Daoy (cell line): ENCODE measurements at regions not wholly inside any gene's neighbourhood (a gene's known extent, or its start where the extent isn't known, plus 50 kb on each side); places are given as distances from the start of the nearest gene placed in this dataset.

Experiments
- DNase-seq: peaks from one replicate; pipeline ENCODE4 v3.0.0-alpha.2; 2015; ENCODE audit warnings: low read depth

DNA sequence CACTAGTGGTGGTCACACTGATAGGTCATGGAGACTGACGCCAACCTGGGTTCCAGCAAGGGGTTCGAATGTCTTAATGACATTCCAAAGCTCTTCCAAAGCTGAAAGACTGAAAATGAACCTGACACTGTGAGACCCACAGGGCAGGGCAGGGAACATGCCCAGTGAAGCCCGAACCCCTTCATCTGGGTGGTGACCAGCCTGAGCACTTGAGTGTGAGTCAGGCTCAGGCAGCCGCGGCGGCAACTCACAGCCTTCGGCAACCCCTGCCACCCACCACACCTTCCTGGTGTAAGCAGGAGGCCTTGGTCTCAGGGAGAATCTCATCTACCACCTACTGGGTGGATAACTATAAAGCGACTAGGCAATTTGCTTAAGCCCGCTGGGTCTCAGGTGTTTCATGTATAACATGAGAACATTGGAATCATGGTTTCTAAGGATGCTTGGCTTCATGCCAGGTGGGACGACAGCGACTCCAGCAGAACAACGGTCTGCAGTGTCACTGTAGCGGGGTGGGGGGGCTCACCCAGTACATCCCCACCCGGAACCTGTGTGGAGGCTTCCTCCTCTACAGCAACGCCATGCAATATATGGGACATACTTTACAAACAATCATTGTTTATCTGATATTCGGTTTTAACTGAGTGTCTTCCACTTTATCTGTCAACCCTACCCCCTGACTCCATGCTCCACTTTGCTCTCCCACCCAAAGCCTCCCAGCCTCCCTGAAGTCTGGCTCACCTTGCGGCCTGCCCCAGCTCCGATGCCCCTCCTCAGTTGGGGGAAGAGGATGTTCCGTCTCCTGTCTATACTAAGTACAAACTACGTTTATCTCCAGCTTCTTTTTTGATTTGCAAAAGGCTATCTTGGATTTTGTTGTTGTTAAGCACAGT is 125.0 kb upstream of the MEF2A start:
- DNase-seq = no peak

DNA sequence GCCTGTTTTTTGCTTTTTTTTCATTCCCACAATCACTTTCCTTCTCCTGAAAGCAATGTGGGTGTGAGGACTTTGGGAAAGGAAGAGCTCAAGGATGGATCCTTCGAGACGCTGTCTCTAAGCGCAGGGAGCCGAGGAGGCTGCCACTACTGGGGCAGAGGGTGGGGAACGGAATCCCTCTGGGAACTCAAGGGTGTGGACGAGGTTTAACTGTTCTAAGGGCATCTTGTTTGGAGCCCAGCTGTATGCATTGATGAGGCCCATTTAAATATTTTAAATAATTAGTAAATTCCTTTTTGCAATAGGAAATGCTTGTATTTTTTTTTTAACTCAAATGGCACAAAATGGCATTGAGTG is 124.4 kb upstream of the MEF2A start:
- no peak for DNase-seq

DNA sequence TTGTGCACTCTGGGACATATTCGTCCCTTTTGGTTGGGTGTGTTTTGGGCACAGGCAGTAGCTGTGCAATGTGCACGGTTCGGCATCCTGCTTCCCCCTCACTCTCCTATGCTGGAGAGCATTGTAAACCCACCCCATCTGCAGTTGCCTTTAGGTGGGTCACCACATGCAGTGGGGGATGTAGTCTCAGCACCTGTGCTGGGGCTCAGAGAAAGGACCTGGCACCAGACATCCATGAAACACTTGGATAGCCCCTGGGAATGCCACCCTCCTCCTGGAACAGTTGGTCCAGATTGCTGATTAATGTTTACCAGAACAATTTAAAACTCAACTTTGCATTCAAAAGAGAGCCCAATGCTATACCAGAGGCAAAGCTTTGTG is 123.9 kb upstream of the MEF2A start:
- DNase-seq = no peak

DNA sequence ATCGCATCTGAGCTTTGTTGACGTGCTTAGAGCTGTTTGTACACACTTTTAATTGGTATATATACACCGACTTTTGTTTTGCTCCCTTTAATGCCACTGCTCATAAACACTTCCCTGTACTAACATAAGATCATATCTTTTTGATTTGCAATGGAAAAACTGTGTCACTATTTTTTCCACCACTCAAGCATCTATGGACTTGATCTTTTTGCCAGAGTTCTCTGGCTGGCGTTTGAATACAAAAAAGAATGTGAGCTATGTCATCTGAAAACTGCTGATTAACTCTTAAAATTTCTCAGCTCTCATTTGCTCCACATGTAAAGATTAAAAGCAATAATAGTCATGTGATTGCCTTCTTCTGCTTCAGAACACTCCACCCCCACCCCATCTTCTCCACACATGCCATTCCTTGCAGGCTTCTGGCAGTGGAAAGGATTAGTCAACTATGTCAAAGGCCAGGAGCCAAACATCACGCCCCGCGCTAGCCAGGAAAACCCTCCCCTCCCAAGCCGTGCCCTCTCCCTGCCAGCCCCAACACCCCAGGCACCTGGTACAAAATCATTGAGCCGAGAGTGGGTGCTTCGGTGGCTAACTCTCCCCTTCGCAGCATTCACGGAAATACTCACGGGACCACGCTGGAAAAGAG is 123.4 kb upstream of the MEF2A start:
- DNase-seq = peak; percentile 79

DNA sequence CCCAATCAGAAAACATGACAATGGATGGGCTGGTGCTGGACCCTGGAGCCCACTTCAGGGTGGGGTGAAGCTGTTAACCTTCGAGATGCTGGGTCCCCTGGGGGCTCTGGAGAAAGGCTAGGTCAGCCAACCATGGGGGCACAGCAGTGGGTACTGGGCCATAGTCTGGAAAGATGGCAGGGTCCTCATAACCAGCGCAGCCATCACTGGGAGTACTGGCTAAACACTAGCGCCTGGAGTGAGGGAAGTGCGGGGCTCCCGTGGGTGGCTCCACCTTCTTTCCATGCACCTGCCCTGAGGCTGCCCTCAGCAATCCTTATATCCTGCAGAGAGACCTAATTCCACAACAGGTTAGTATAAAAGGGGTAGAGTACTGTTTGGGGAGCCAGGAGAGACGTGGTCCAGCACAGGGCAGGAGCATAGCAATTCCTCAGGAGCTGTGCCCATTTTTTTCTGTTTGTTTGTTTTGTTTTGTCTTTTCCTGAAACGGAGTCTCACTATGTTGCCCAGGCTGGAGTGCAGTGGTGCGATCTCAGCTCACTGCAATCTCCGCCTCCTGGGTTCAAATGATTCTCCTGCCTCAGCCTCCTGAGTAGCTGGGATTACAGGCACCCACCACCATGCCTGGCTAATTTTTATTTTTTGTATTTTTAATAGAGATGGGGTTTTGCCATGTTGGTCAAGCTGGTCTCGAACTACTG is 122.6 kb upstream of the MEF2A start:
- DNase-seq = no peak

DNA sequence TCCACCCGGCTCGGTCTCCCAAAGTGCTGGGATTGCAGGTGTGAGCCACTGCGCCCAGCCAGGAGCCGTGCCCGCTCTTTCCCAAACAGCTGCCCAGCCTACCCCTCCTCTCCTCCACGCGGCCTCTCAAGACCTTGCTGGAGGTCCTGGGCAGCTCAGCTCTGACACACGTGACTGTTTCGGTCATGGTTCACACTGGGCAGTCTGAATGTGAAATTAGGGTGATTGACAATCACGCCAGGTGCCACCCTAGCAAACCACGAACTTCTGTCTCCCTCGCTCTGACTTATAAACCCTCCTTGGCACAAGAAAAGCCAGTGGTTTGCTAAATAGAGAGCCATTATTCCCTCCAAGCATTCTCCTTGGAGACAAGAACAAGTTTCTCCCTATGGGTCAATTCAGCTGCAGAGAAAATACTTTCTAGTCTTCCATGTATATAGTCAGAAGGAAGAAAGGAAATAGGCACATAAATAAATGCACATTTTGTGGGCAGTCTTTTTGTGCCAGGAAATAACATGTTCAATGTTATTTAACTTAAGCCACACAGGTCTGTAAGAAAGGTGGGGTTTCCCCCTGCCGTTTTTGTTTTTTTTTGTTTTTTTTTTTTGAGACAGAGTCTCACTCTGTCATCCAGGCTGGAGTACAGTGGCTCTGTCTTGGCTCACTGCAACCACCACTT is 121.9 kb upstream of the MEF2A start:
- no peak for DNase-seq

DNA sequence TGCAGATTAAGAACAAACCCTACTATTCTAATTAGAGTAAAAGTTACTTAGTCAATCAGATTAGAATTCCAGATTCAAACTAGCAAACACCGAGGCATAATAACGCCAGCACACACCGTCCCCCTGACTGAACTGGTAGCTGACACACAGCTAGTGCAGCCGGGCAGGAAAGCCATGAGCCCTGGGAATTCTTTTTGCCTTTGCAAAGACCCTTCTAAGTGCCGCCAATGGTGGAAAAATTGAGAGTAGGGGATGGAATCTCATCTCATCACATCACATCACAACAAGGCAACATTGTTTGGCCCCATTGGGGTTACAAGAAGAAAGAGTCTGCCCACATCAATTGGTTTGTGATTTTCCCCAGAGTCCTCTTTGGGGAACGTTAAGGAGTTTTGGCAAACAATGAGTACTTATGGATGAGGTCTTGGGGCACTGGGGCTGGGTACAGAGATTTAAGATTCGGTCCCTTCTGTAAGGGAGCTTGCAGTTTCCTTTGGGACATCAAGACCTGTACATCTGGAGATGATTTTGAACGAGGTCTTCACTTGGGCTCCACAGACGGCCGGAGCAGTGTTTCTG is 120.4 kb upstream of the MEF2A start:
- DNase-seq = no peak

DNA sequence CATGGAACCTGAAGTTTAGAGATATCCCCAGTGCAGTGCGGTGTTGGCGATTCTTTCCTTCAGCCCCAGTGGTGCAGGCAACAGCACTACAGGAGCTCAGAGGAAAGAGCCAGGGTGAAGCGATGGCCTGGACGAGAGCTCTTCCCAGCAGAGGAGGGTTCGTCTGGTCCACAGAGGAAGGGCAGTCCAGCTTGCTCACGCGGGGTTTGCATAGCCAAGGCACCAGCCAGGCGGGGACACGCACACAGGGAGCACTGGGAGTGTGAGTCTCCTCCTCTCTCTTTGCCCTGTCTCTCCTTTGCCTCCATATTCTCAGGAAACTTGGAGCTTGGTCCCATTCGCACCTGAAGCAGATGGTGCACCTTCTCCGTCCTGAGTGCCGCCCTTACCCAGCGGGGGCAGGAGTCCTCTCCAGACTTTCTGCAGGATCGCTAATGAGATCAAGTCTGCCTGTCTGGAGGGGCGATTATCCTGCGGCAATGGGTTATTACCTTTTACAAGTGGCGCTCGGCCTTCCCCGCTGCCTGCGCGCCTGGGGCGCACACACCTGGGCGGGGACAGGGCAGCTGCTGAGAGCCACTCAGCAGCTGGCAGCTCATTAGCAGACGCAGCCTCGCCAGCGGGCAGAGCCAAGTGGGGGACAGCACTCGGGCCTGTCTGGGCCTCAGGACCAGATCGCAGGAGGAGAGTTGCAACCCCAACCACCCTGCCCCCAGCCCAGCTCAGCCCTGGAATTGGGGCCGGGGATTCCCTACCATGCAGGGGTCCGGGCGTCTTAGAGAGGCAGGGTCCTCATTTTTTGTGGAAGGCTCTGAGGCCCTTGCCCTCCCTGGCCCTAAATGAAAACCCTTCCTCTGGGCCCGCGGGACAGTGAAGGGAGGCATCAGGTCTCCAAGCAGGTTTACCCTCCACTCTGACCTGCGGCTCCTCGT is 119.0 kb upstream of the MEF2A start:
- DNase-seq = no peak

DNA sequence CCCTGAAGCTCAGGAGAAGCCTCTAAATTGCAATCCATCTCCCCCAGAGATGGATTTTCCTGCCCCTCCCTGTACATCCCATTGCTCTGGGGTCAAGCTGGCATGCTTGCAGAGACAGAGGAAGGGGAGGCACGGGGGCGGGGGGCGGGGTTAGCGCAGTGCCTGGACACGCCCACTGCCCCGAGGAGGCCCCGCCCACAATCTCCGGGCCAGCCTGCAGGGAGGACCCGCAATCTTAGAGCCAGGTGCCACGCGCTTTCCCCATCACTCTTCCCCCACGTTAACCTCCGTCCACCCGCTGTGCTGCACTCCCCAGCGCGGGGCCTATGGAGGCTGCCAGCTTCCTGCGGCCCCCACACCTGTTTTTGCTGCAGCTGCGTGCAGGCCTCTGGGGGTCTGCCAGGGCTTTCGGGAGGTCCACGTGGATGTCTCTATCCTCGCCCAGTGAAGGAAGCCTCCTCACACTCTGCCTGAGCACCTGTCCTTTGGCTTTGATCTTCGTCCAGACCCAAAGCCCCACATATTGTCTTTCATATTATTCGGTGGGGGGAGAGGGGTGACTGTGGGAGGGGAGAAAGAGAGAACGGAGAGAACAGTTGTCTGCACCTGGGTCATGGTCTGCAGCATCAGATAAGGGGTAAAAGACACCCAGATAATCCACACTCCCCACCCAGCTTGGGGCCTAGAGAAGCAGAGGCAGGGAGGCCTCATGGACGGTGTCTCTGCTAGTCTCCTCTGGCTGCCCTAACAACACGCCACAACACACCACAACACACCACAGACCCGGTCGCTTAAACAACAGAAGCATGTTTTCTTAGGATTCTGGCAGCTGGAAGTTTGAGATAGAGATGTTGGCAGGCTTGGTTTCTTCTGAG is 118.0 kb upstream of the MEF2A start:
- DNase-seq = no peak

DNA sequence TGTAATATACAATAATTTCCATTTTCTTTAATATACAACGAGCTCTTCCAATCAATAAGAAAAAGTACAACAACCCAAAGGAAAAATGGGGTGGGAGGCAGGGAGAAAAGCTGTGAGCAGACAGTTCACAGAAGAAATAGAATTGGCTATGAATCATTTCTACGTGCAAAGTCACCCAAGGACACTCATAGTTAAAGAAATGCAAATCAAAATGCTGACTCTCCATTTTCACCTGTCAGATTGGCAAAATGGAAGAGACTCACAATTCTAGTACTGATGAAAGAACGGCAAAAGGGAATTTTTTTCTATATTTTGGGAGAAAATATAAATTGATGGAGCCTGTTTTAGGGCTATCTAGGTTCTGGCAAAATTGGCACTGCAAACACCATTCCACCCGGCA is 116.3 kb upstream of the MEF2A start:
- no peak for DNase-seq

DNA sequence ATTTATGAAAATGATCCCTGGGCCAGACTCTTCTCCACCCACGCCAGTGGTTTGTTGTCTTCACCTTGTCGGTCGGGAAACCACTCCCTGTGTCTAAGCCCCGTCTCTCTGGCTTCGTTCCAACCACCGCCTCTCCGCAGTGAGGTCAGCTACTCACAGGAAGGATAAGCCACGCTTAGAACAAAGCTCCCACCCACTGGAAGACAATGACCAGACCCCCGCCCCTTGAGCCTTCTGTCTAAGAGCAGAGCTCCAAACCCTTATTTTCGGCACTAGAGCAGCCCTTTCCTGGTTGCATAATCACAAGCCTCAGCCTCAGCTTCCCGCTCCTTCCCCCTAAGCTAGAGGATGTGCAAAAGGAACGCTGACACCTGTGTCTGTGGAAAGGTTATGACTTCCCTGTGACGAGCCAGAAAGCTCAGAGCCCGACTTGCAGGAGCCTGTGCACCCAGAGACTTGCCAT is 114.9 kb upstream of the MEF2A start:
- DNase-seq = peak; percentile 68

DNA sequence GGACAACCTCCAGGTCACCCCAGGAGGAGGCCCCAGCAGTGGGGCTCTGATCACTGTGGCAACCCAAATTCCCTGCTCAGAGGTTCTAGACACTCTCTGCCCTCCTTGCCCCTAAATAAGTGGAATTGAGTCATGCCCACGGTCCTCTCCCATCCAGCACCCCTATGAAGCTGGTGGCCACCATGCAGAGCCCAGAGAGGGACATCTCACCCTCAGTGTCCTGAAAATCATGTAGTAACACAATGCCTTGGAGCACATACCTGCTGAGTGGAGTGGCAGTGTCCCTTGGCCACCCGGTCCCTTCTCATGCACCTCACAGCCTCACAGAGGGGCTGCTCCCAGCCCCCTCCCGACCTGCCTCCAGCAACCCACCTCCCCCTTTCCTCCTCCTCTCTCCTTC is 114.3 kb upstream of the MEF2A start:
- DNase-seq = no peak

DNA sequence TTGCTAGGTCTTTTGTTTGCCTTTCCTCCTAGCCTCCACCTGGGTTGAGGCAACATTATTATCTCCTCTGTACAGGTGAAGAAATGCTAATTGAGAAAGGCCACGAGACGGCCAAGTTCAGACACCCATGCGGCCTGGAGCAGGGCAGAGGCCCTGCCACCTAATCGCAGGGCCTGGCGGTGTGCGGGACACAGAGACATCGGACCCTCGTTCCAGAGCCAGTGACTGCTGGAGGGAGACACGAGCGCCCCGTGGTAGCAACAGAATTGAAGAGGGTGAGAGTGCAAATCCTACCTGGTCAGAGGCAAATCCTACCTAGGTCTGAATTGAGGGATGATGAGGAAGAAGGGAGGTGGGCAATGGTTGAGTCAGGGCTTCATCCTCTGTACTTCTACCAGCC is 113.8 kb upstream of the MEF2A start:
- no peak for DNase-seq

DNA sequence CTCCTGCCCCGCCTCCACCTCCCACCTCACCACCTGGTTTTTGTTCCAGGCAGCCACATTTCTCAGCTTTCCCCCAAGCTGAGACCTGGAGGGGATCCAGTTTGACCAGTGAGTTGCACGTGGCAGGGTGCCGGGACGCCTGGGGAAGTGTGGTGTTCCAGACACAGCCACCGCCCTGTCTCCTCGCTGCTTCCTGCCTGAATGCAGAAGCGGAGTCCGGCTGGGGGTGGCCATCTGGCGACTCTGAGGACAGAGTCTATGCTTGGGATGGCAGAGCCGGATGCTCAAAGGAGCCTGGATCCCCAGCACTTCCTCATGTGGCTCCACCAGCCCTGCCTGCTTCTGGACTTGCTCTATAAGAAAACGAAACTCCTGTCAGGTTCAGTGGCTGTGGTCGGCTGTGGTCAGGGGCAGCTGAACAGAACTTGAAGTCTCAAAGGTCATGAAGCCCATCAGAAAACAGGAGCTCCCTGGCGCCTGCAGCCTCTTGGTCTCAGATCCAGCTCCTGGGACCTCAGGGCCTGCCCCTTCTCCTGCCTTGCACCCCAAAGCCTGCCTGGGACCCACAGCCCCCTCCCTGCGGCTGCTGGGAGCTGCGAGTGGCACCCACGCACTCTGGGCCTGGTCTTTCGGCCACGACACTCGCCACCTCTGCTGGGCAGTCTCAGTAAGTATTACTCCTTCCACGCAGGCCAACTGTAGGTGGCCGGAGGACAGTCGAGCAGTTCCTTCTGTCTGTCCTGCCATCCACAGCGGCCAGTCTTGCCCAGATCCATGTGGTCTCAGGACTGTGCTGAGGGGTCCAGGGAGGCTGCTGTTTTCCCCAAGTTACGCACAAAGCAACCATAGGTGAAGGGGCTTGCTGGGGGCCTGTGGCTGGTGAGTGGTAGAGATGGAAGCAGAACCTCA is 112.8 kb upstream of the MEF2A start:
- no peak for DNase-seq

DNA sequence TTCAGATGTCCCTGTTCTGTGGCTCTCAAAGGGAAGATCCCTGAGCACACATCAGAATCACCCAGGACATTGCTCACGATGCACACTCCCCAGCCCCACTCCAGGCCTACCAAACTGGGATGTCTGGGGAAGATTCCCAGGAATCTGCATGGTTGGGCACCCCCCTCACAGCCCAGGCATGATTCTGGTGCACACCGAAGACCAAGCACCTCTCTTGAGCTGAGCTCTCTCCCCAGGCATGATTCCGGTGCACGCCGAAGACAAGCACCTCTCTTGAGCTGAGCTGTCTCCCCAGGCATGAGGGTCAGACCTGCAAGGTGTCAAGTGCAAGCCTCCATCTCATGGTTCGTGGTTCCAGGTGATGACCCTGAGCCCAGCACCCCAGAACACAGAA is 112.2 kb upstream of the MEF2A start:
- DNase-seq = no peak

DNA sequence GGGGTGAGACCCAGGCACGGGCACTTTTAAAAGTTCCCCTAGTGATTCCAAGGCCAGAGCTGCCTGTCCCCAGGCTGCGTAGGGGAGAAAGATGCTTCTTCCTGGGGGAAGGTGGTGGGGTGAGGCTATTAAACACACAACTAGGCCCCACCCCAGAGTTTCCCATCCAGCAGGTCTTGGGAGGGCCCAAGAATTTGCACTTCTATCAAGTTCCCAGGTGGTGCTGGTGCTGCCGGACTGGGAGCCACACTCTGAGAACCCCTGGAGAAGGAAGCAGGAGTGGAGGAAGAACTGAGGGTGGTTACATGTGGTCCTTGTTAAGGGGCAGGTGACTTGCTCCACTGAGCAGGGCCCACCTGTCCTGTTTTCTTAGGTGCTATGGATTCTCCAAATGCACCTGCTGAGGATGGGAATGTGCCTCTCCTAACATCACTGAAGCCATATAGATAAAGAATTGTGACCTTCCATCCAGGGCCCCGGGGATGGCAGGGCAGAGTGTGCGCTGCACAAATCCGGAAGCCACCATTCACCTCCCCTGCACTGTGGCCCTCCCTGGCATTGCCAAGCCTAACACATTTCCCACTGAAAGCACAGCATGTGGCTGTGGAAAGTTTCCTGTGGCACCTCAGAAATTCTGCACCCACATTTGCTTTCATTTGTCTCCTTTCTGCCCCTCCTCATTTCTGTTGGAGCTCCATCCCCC is 111.5 kb upstream of the MEF2A start:
- DNase-seq = no peak

DNA sequence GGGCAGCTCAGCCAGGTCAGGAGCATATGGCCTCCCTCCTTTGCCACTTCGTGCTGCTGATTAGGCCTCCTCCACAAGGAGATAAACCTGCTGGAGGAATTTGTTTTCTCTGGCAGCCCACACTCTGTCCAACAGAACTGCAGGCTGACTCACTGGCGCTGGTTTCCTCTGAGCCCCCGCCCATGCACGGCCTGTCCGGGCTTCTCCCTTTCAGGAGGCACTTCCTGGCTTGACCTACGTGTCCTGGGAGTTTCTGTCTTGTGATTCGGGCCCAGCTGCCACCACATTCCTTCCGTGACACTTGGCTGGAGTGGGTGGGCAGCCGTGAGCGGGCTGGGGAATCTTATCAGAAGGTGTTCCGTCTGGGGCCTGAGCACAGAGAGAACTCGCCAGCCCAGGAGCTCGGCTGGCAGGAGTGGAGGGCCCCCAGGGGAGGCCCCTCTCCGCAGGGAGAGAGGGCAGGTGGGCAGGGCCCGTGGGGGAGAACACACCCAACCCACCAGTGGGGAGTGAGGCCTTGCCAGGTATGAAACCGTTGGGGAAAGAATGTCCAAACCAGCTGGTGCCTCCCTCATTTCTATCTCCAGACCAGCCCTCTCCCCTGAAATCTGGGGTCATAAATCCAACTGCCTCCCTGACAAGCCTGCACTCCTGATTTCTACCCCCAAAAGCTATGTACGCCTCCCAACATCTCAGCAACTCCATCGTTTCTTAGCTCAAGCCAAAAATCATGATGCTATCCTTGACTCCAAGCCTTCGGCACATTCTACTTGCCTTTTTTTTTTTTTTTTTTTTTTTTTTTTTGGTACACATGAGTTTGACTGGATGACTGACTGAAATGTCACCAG is 110.6 kb upstream of the MEF2A start:
- DNase-seq = peak; percentile 94
